Inflammatory macrophage (primary cell): ENCODE measurements at regions not wholly inside any gene's neighbourhood (a gene's known extent, or its start where the extent isn't known, plus 50 kb on each side); places are given as distances from the start of the nearest gene placed in this dataset.
"Not testable (repeated sequence)": the region's sequence is repeated elsewhere in the genome, so short reads cannot be mapped to it uniquely, and the experiment has no call there.

ENCODE experiments used
- DNase-seq, 2 donors: peaks; one replicate each; pipeline ENCODE4 v3.0.0-alpha.2; 2020 to 2022

DNA sequence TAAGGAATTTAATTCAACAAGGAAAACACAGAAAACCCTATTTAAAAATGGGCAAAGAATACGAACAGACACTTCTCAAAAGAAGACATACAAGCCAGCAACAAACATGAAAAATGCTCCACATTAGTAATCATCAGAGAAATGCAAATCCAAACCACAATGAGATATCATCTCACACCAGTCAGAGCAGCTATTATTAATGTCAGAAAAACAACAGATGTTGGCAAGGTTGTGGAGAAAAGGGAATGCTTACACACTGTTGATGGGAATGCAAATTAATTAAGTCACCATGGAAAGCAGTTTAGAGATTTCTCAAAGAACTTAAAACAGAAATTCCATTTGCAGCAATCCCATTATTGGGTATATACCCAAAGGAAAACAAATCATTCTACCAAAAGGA lies 55.2 kb downstream of the GCC1 start:
- no peak for DNase-seq

DNA sequence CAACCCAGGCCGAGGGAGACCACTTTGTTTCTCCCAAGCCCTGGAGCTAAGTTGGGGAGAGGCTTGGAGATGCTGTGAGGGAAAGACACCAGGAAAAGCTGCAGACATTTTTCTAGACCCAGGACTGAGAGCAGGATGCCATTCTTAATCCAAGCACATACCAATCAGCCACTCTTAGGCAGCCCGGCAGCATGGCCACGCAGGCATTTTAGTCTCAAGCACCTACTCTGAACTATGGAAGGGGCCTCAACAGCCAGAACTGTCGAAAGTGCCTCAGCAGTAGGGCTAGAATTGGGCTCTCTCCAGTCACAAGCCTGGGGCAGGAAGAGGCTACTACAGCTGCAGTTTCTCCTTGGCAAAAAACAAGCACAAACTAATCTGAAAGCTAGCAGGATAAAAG lies 57.8 kb downstream of the GCC1 start:
- DNase-seq: no peak

DNA sequence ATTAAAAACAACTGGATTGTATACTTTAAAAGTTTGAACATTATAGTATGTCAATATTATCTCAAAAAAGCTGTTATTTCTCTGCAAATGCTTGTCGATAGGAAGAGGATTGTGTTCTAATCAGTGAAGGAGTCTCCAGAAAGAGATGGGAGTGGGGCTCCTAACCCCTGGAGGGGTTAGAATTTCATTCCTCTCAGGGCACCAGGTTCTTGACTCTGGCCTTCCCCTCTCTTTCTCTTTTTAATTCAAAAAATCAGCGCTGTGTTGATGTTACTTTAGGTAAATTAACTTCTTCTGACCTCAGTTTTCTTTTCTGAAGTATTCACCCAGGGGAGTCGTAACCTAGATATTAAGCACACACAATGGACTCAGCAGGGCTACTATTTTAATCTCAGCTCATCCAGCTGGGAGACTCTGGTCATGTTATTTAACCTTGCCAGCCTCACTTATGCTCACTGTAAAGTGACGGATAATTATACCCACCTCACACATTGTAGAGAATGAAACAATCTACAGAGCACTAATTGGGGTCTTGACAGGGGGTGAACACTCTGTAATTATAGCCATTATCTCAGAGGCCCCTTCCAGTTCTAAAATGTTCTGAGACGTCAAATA lies 59.4 kb downstream of the GCC1 start:
- DNase-seq: no peak

DNA sequence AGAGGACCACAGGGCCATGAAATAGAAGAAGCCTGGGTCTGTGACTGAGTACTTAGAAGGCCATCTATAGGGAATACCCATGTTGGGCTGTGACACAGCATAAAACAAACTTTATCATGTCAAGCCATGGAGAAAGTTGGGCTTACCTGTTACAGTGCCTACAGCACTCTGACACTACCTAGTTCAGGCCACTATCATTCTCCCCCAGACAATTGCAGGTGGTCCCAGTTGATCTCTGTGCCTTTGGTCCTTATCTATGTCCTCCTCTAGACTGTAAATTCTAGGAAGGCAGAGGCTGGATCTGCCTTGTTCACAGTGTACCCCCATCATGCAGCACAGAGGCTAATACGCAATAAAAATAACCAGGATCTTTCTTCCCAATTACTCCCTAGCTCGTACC lies 69.1 kb downstream of the GCC1 start:
- DNase-seq: no peak

DNA sequence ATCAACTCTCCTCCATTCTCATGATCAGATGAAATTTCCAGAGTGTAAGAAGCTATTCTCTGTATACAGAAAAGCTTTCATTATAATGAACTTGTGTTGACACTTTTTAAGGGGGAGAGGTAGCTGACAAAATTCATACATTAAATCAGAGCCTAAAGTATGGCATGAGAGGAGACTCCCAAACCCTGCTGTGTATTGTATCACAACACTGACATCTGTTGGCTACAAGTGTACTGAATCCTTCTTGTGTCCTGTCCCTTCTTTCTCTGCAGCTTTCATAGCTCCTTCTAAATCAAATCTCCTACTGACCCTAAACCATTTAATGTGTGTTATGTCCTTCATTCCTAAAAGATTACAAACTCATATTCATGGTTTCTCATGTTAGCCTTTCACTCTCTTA lies 70.9 kb downstream of the GCC1 start:
- peak in 1 of 2 donors; percentile 11 for DNase-seq

DNA sequence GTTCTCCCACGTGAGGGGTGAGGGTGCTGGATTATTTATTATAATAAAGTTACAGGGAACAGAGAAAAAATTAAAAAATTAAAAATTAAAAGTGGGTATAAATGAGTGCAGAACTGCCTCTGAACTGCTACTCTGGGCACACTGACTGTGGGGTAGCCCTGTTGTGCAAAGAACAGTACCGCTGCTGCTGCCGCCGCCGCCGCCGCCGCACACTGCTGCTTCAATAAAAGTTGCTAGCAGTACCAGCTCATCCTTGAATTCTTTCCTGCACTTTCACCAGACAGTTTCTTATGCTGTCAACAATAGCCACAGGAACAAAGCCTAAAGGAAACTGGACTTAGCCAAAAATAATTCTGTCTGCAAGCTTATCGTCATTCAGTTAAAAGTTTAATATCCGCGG lies 72.1 kb downstream of the GCC1 start:
- DNase-seq: no peak

DNA sequence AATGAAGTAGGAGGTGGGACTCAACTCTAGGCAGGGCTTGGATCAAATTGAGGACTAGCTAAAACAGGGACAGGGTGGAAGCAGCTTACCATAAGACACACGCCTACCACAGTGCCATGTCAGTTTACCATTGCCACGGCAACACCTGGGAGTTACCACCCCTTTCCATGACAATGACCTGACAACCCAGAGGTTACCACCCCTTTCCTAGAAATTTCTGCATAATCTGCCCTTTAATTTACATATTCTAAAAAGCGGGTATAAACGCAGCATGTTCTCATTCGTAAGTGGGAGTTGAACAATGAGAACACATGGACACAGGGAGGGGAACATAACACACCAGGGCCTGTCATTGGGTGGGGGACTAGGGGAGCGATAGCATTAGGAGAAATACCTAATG lies 72.7 kb downstream of the GCC1 start:
- DNase-seq: no peak

DNA sequence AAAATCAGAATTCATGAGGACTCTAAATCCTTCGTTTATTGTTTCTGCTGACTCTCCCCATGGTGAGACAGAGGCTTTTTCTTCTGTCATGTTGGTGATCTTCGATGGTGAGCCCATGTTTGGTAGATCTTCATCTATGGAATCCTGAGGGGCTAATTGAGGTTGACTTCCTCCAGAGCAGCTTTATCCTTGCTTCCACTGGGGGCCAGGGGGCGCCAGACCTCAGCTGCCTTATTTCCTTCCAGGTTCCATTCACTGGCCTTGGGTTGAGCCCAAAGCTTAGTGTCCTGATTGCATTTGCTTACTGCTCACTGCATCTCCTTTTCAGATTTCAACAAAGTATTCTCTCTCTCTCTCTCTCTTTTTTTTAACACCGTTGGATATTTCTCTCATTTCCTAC lies 80.7 kb downstream of the GCC1 start:
- DNase-seq: no peak

DNA sequence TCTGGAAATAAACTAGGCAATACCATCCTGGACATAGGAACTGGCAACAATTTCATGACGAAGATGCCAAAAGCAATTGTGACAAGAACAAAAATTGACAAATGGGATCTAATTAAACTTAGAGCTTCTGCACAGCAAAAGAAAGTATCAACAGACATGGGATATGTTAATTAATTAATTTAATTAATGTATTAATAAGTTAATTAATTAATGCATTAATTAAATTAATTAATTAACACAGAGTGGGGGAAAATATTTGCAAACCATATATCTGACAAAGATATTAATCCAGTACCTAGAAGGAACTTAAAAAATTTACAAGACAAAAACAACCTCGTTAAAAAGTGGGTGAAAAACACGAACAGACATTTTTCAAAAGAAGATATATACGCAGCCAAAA lies 83.6 kb downstream of the GCC1 start:
- DNase-seq: no peak

DNA sequence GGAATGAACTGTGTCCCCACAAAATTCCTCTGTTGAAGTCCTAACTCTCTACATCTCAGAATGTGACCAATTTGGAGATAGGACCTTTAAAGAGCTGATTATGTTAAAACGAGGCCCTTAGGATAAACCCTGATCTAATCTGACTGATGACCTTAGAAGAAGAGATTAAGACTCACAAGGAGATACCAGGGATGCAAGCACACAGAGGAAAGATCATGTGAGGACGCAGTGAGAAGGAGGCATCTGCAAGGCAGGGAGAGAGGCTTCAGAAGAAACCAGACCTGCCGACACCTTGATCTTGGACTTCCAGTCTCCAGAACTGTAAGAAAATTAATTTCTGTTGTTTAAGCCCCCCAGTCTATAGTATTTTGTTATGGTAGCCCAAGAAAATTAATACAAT lies 94.9 kb upstream of the ZNF800 start:
- no peak for DNase-seq

DNA sequence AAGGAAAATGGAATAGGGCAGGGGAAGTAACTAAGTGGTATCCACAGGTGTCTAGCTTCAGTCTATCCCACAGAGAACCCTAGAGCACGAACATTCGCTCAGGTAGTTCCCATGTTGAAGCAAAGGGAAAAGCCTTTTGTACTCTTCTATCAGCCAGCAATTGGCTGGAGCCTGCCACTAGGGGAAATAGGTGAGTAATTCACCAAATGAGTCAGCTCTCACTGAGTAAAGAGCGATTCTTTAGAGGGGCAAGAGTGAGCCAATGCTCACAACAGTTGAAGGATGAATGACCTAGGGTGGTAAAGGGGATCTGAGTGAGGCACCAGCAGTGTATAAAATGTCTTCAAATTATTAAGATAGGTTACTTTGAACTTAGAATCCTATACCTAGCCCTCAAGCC lies 94.1 kb upstream of the ZNF800 start:
- DNase-seq: no peak

DNA sequence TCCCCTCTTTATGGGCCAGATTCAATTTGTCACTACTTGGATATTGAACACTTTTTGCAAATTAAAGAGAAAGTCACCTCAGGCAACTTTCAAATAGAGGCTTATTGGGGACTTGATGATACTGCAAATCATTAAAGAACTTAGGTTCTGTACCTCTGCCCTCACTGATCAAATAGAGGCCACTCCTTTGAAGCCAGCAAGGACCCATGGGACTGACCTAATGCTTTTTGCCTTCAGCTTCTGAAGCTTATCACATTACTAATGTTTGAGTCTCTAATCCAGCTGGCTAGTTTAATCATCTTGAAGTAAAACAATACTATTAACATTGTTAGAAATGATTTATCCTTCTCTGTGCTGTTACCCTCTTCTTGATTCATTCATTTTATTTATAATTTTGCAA lies 93.0 kb upstream of the ZNF800 start:
- no peak for DNase-seq

DNA sequence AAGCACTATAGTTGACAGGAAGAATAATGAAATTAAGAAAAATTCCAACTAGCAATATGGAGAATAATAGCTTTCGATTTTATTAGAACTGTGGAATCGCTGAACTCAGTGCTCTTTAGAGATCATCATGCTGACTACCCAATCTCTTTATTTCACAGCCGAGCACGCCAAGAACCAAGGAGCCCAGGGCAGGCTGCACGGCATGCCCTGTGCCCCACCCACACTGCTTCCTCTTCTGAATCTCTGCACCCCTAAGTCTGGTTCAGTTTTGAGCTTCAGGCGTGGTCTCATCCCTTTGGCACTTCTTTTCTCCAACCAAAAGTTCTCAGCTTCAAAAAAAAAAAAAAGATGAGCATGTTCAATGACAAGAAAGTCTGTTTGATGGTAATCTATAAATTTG lies 92.4 kb upstream of the ZNF800 start:
- DNase-seq: no peak

DNA sequence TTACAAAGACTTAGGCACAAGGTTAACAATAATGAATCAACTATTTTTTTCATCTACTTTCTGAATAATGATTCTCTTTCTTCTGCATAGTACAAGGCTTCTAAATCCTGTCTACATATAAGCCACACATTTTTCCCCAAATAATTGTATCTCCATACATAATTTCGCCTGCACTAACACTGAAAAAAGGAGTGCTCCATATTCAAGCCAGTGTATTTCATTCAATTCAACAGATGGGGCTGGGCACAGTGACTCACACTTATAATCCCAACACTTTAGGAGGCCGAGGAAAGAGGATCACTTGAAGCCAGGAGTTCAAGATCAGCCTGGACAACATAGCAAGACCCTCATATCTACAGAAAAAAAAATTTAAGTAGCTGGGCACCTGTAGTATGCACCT lies 86.0 kb upstream of the ZNF800 start:
- no peak for DNase-seq

DNA sequence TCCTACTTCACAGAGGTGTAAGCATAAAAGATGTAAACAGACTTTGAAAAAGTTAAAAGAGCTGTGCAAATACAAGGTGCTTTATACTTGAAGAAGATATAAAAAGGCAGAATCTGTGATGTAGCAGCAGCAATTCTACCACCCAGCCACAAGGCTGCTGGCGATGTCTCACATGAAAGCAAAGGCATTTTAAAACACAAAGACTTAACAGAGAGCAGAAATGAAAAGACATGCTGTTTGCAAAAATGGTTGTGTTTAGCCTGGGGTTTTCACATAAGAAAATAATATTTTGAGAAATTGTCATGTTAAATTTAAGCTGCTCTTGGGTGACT lies 85.5 kb upstream of the ZNF800 start:
- no peak for DNase-seq

DNA sequence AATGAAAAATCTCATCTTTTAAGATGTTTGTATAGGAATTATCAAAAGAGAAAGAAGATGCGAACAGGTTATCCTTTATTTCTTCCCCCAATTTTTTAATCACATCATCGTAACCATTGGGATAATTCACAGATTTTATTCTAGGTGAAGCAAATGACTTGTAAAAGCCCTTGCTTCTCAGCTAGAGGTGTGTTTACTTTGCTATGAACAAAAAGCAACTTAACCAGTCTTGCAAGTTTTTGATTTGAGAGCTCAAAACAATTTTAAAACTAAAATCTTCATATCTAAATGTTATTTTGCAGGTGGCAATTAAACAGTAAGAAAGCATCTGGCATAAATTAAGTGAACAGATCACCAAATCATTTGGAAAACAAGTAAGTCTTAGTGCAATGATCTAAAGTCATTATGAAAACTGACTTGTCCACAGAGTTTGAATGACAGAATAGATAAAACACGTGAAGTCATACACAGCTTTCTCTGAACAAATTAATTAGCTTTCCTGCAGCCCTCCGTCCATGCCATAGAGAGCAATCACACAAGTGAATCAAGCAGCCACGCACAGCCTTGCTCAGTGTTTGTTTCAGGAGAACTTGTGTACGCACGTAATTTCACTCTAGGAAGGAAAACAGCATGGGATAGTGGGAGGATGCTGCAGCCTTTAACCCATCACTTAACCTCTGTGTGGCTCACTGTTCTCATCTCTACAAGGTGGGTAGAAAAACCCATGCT lies 85.0 kb upstream of the ZNF800 start:
- DNase-seq: no peak

DNA sequence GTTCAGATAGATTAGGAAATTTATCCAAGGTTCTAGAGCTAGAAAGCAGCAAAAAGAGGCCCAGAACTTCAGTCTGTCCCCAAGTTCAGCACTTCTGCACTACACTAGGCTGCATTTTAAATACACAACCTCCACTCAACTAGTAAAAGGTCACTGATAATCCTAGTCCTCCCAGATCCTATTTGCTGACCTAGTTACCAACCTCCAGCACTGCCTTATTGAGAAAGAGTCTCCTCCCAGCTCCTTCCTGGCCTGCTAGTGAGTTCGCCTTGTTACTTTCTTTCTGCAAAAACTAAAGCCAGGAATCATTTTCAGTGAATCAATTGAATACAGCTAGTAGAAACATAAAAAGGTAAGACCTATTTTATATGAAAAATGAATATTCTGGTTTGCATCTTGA lies 84.1 kb upstream of the ZNF800 start:
- DNase-seq: no peak

DNA sequence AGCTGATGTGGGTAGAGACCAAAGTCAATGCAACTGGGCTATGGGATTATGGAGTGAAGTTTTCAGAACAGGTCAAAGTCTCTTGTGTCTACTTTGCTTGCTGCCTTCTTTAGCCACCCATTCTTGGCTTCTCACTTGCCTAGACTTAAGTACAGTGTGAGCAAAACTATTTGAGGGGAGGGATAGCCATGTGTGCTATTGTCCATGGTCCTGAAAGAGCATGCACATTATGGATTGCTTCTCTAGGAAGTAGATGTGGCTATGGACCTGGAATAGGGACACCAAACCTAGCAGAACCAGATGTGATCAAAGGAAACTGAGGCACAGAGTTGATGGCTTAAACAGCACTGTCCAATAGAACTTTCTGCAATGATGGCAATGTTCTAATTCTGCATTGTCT lies 81.9 kb upstream of the ZNF800 start:
- DNase-seq: no peak

DNA sequence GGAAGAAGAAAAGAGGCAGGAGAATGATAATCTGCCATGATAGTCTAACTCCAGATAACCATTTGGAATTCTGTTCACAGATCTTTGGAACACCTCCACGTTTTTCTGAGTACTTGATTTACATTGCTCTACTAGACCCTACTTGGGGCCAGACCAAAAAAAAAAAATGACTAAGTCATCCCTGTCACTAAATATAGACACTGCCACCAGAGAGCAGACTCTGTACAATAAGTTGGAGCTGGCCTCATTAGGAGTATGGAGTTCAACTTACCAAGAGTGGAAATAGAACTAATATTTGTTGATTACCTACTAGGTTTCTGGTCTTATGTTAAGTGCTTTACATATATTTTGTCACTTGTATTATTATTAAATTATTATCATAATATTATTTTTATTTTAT lies 80.9 kb upstream of the ZNF800 start:
- no peak for DNase-seq

DNA sequence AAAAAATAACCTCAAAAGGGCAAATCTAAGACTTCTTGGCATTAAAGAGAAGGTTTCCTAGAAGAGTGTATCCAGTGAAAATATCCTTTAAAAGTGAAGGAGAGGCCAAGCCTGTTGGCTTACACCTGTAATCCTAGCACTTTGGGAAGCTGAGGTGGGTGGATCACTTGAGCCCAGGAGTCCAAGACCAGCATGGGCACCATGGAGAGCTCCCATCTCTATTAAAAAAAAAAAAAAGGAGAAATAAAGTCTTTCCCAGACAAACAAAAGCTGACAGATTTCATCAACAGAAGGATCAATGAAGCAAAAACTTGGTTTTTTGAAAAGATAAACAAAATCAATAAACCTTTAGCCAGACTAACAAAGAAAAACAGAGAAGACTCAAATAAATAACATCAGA lies 67.6 kb upstream of the ZNF800 start:
- DNase-seq: no peak

DNA sequence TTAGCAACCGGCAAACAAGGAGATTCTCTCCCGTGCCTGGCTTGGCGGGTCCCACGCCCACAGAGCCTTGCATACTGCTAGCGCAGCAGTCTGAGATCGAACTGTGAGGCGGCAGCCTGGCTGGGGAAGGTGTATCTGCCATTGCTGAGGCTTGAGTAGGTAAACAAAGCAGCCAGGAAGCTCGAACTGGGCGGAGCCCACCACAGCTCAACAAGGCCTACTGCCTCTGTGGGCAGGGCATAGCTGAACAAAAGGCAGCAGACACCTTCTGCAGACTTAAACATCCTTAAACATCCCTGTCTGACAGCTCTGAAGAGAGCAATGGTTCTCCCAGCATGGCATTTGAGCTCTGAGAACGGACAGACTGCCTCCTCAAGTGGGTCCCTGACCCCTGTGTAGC lies 58.8 kb upstream of the ZNF800 start:
- not testable (repeated sequence) for DNase-seq

DNA sequence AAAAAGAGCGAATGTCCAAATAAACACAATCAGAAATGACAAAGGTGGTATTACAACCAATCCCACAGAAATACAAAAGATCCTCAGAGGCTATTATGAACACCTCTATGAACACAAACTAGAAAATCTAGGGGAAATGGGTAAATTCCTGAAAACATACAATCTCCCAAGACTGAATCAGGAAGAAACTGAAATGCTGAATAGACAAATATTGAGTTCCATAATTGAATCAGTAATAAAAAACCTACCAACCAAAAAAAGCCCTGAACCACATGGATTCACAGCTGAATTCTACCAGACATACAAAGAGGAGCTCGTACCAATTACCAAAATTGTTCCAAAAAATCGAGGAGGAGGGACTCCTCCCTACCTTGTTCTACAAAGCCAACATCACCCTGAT lies 56.1 kb upstream of the ZNF800 start:
- DNase-seq: no peak

DNA sequence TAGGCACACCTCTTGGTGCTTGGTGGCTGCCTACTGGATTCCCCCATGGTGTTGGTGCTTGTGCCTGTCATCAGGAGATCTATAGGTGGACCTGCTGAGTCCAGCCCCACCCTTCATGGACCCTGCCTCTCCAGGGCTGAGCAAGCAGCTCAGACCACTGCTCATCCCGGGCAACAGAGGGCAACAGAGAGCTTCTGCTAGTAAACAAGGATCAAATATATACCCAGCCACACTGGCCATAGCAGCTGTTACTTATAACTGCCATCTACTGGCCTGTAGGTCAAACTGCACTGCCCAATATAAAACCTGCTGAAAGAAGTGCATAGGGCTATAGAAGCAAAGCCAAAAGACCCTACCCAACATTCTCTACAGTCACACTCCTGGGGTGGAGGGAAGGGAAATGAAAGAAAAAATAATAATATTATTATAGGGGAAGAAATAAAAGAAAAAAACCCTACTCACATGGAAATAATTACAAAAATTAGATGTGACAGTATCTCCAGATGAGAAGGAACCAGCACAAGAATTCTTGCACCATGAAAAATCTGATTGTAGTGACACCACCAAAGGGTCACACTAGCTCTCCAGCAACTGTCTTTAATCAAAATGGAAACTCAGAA lies 54.9 kb upstream of the ZNF800 start:
- DNase-seq: peak; percentile 61 to 77

DNA sequence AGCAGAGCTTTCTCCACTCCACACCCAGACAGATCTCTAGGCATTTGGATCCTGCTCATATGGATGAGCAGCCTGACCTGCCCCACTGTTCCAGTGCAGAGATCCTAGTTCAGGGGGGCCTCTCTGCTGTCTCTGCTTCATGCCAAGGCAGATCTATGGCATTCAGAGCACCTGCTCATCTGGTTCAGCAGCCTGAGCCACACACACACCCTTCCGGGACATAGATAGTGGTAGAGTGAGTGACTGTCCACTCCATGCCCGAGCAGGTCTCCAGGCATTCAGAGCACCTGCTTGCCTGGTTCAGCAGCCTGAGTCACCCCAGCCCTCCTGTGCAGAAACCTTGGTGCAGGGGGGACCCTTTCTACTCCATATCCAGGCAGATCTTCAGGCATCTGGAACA lies 54.3 kb upstream of the ZNF800 start:
- no peak for DNase-seq
